Parathyroid adenoma (tissue), 2 donors: ENCODE measurements at regions not wholly inside any gene's neighbourhood (a gene's known extent, or its start where the extent isn't known, plus 50 kb on each side); places are given as distances from the start of the nearest gene placed in this dataset.

Experiments
- H2AFZ ChIP-seq: fragments of 300-600 bp; sonication (generic); one replicate; pipeline ENCODE4 v1.7.0; 2017; ENCODE audit warnings: antibody characterized with exemption, mild to moderate bottlenecking
- H3K27ac ChIP-seq: fragments of 300-600 bp; sonication (generic); one replicate; pipeline ENCODE4 v1.7.0; 2017
- H3K27me3 ChIP-seq: fragments of 300-600 bp; sonication (generic); one replicate; pipeline ENCODE4 v1.7.0; 2017; ENCODE audit warnings: low read length; ENCODE audit not compliant: control insufficient read depth, insufficient read depth
- H3K36me3 ChIP-seq: fragments of 300-600 bp; sonication (generic); one replicate; pipeline ENCODE4 v1.7.0; 2017; ENCODE audit warnings: low read length; ENCODE audit not compliant: control insufficient read depth, insufficient read depth
- H3K4me1 ChIP-seq: fragments of 300-600 bp; sonication (generic); one replicate; pipeline ENCODE4 v1.7.0; 2017; ENCODE audit warnings: control low read depth
- H3K4me2 ChIP-seq: fragments of 300-600 bp; sonication (generic); one replicate; pipeline ENCODE4 v1.7.0; 2017; ENCODE audit warnings: low read length
- H3K4me3 ChIP-seq: fragments of 300-600 bp; sonication (generic); one replicate; pipeline ENCODE4 v1.7.0; 2017; ENCODE audit warnings: low read depth, low read length
- H3K79me2 ChIP-seq: fragments of 300-600 bp; sonication (generic); one replicate; pipeline ENCODE4 v1.7.0; 2017; ENCODE audit warnings: control low read depth
- H3K9ac ChIP-seq: fragments of 300-600 bp; sonication (generic); one replicate; pipeline ENCODE4 v1.7.0; 2017; ENCODE audit warnings: mild to moderate bottlenecking
- H3K9me3 ChIP-seq: fragments of 300-600 bp; sonication (generic); one replicate; pipeline ENCODE4 v1.7.0; 2017; ENCODE audit warnings: low read length; ENCODE audit not compliant: control insufficient read depth
- TF ChIP-seq, protein P1 (sequence below): fragments of 300-600 bp; sonication (generic); IDR thresholded peaks from one replicate; pipeline ENCODE4 v1.7.0; 2017; ENCODE audit warnings: antibody characterized with exemption, mild to moderate bottlenecking
- donor health status: primary hyperparathyroidism.

DNA sequence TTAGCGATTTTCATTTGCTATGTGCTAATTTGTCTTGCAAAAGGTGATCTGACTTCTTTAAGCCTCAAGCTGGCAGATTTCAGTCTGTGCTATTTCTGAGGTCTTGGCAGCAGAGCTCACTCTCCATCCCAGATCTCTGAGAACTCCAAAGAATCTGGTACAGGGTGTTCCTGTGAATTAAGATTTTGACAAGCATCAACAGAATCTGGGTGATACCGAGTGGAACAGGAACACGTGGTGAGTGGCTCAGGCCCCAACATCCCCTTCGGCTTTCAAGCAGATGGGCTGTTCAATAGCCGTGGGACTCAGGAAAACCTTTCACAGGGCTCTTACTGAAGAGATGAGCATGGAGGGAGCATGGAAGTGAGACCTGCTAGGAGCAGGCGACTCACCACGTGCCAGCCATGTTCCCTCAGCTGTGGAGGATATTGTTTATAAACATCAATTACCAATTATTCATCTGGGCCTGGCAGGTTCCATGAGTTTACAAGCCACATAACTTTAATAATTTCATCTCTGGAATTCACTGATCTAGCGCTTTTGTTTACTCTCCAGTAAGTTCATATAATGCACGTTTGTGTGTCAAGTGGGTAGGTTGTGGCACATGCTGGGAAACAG is 103.4 kb upstream of the SELENOK start:
- Histone ChIP-seq H3K79me2 (no peaks in the 10 kb centered on the region), H3K4me3 (no peak overlapping the region), H3K27ac (no peak overlapping the region), H3K36me3 (no peaks in the 10 kb centered on the region), H3K4me1 (no peaks in the 10 kb centered on the region), H2AFZ (no peak overlapping the region), H3K4me2 (no peak overlapping the region), H3K9me3 (no peaks in the 10 kb centered on the region), H3K9ac (no peak overlapping the region), H3K27me3 (no peaks in the 10 kb centered on the region)
- TF ChIP-seq, protein P1, sequence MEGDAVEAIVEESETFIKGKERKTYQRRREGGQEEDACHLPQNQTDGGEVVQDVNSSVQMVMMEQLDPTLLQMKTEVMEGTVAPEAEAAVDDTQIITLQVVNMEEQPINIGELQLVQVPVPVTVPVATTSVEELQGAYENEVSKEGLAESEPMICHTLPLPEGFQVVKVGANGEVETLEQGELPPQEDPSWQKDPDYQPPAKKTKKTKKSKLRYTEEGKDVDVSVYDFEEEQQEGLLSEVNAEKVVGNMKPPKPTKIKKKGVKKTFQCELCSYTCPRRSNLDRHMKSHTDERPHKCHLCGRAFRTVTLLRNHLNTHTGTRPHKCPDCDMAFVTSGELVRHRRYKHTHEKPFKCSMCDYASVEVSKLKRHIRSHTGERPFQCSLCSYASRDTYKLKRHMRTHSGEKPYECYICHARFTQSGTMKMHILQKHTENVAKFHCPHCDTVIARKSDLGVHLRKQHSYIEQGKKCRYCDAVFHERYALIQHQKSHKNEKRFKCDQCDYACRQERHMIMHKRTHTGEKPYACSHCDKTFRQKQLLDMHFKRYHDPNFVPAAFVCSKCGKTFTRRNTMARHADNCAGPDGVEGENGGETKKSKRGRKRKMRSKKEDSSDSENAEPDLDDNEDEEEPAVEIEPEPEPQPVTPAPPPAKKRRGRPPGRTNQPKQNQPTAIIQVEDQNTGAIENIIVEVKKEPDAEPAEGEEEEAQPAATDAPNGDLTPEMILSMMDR, result no peak

DNA sequence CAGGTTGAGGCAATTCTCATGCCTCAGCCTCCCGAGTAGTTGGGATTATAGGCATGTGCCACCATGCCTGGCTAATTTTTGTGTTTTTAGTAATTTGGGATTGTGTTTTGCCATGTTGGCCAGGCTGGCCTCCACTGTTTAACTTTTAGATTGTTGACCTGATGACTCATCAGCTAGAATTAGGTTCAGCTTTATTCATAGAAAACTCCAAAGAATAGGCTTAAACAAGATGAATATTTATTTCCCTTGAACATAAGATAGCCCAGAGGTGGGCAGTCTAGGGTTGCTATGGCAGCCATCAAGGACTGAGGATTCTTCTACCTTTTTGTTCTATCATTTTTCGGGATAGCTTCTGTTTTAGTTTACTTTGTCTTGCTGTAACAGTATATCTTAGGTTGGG is 99.6 kb upstream of the SELENOK start:
- Histone ChIP-seq H3K4me1 (no peaks in the 10 kb centered on the region), H2AFZ (no peak overlapping the region), H3K9me3 (no peaks in the 10 kb centered on the region), H3K27ac (no peak overlapping the region), H3K27me3 (no peaks in the 10 kb centered on the region), H3K9ac (no peak overlapping the region), H3K4me2 (no peak overlapping the region), H3K79me2 (no peaks in the 10 kb centered on the region), H3K36me3 (no peaks in the 10 kb centered on the region), H3K4me3 (no peak overlapping the region)
- TF ChIP-seq, protein P1, result no peak

DNA sequence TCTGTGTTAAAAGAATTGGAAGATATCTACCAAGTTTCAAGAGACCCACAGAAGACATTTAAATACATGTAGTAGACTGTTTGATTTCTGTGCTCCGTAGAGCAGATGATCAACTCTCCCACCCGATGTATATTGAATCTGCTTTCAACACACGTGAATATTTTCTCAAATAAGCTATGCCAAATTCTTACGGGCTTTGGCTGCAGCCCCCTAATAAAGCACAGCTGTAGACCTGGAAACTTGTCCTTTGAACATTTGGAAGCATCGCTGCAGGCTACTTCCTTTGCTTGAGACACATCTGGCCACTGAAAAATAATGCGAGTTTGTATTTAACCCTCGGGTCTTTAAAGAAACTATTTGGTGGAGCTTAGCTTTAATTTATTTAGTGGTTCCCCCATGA is 98.3 kb upstream of the SELENOK start:
- Histone ChIP-seq H3K79me2 (no peaks in the 10 kb centered on the region), H3K36me3 (no peaks in the 10 kb centered on the region), H3K4me3 (no peak overlapping the region)

DNA sequence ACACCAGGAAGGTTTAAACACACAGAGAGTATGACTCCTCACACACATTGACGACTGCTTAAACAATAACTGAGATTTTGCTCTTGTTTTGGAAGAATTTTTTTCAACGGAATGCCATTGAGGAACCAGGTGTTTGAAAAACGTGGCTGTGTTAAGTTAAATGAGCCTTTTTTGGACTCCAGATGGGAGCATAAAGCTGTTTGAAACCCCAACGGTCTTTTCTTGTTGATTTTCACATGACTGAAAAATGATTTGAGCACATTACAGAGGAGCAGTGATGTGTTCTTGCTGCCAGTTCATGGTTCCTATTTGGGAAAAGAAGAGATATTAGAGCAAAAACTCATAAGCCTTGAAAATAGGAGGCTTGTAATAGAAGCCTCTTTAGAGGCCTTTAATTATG is 97.8 kb upstream of the SELENOK start:
- no peaks in the 10 kb centered on the region for H3K27me3 ChIP-seq
- H3K4me2 ChIP-seq, result no peak overlapping the region
- no peak overlapping the region for H3K27ac ChIP-seq
- no peak overlapping the region for H3K9ac ChIP-seq
- no peak overlapping the region for H3K4me3 ChIP-seq
- no peaks in the 10 kb centered on the region for H3K4me1 ChIP-seq
- no peaks in the 10 kb centered on the region for H3K79me2 ChIP-seq
- no peak overlapping the region for H2AFZ ChIP-seq
- TF ChIP-seq, protein P1, result no peak
- H3K9me3 ChIP-seq, result no peaks in the 10 kb centered on the region
- no peaks in the 10 kb centered on the region for H3K36me3 ChIP-seq

More for the DNA sequence above, 98.3 kb upstream of the SELENOK start:
- no peak overlapping the region for H3K27ac ChIP-seq
- TF ChIP-seq, protein P1, result no peak
- no peaks in the 10 kb centered on the region for H3K4me1 ChIP-seq
- H3K9ac ChIP-seq, result no peak overlapping the region
- H3K27me3 ChIP-seq, result no peaks in the 10 kb centered on the region
- H3K4me2 ChIP-seq, result no peak overlapping the region
- no peak overlapping the region for H2AFZ ChIP-seq
- H3K9me3 ChIP-seq, result no peaks in the 10 kb centered on the region

DNA sequence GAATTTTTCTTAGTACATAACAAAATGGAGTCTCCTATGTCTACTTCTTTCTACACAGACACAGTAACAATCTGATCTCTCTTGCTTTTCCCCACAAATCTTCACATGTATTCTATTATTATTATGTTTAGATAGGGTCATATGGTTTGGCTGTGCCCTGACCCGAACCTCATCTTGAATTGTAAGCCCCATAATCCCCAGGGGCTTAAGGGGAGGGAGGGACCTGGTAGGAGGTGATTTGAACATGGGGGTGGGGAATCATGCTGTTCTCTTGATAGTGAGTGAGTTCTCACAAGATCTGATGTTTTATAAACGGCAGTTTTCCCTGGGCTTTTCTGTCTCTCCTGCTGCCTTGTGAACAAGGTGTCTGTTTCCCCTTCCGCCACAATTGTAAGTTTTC is 86.7 kb upstream of the SELENOK start:
- H3K4me3 ChIP-seq, result no peak overlapping the region
- no peak overlapping the region for H3K9ac ChIP-seq
- no peak overlapping the region for H3K4me2 ChIP-seq
- H3K4me1 ChIP-seq, result no peaks in the 10 kb centered on the region
- no peaks in the 10 kb centered on the region for H3K36me3 ChIP-seq
- no peaks in the 10 kb centered on the region for H3K27me3 ChIP-seq
- H2AFZ ChIP-seq, result no peak overlapping the region
- no peaks in the 10 kb centered on the region for H3K9me3 ChIP-seq
- no peak overlapping the region for H3K27ac ChIP-seq
- TF ChIP-seq, protein P1, result no peak
- no peaks in the 10 kb centered on the region for H3K79me2 ChIP-seq
